ENCODE measurements at regions not wholly inside any gene's neighbourhood (a gene's known extent, or its start where the extent isn't known, plus 50 kb on each side); places are given as distances from the start of the nearest gene placed in this dataset.

DNA sequence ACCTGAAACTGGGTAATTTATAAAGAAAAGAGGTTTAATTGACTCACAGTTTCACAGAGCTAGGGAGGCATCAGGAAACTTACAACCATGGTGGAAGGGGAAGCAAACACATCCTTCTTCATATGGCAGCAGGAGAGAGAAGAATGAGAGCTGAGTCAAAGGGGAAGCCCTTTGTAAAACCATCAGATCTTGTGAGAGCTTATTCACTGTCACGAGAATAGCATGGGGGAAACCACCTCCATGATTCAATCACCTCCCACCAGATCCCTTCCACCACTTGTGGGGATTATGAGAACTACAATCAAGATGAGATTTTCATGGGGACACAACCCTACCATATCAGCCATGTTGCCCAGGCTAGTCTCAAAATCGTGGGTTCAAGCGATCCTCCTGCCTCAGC is 143.4 kb downstream of the FGF18 start:
- TF ChIP-seq CTCF (IDR thresholded peaks at IDR 0.05; ENCODE audit: low read depth, low read length), result no peak
- no peak overlapping the region for H3K4me3 ChIP-seq (ENCODE audit: low read depth, low read length)

- no peak overlapping the region for H3K4me3 ChIP-seq (ENCODE audit: low read depth, low read length)
- no peak for TF ChIP-seq CTCF (IDR thresholded peaks at IDR 0.05; ENCODE audit: low read depth, low read length)
These were observed 148.9 kb downstream of the FGF18 start for GRCh38 chr5:171568389-171568788.

DNA sequence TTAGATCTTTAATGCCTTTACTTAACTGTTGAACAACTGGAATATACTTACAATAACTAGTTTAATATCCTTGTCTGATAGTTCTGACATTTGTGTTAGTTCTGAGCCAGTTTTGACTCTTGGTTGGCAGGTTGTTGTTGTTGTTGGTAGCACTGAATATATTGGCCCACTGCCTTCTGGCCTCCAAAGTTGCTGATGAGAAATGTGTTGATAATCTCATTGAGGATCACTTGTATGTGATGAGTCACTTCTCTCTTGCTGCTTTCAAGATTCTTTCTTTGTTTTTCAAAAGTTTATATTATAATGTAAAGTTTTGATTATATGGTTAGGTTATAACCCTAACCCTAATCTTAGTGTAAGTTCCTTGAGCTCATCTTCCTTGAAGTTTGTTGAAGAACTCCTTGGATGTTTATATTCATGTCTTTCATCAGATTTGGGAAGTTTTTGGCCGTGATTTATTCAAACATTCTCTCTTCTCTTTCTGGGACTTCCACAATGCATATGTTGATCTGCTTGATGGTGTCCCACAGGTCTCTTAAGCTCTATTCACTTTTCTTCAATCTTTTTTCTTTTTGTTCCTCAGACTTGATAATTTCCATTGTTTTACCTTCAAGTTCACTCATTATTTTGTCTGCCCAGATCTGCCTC is 149.7 kb downstream of the FGF18 start:
- H3K4me3 ChIP-seq (ENCODE audit: low read depth, low read length), result no peak overlapping the region
- TF ChIP-seq CTCF (IDR thresholded peaks at IDR 0.05; ENCODE audit: low read depth, low read length), result no peak

DNA sequence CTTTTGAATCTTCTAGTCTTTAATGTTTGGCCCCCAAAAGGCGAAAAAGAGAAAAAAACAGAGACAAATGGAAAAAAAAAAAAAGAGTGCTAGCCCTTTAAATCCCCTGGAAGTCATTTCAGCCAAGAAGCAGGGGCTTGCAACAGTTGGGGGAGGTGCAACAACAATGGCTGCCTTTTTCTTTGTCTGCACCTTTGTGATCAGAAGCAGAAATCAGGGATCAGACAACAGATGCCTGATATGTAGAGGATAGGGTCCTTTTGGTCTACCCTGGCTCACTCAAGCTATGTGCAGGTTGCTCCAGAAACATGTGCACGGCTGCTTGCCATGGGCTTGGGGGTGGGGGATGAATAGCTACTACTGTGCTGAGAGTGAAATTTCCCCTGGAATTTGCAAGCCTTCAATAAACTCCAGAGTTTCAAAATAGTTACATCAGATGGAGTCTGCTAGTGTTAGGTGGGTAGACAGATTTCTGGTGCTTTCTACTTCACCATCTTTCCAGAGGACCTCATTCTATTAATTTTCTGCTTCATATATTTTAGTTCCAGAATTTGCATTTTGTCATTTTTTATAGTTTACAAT is 150.9 kb downstream of the FGF18 start:
- H3K4me3 ChIP-seq (ENCODE audit: low read depth, low read length), result no peak overlapping the region
- no peak for TF ChIP-seq CTCF (IDR thresholded peaks at IDR 0.05; ENCODE audit: low read depth, low read length)

- no peak for TF ChIP-seq CTCF (IDR thresholded peaks at IDR 0.05; ENCODE audit: low read depth, low read length)
- H3K4me3 ChIP-seq (ENCODE audit: low read depth, low read length), result no peak overlapping the region
These were observed 152.2 kb downstream of the FGF18 start for GRCh38 chr5:171571663-171572062.

GRCh38 chr5:171573021-171573420 is 153.6 kb downstream of the FGF18 start:
- no peak for TF ChIP-seq CTCF (IDR thresholded peaks at IDR 0.05; ENCODE audit: low read depth, low read length)

DNA sequence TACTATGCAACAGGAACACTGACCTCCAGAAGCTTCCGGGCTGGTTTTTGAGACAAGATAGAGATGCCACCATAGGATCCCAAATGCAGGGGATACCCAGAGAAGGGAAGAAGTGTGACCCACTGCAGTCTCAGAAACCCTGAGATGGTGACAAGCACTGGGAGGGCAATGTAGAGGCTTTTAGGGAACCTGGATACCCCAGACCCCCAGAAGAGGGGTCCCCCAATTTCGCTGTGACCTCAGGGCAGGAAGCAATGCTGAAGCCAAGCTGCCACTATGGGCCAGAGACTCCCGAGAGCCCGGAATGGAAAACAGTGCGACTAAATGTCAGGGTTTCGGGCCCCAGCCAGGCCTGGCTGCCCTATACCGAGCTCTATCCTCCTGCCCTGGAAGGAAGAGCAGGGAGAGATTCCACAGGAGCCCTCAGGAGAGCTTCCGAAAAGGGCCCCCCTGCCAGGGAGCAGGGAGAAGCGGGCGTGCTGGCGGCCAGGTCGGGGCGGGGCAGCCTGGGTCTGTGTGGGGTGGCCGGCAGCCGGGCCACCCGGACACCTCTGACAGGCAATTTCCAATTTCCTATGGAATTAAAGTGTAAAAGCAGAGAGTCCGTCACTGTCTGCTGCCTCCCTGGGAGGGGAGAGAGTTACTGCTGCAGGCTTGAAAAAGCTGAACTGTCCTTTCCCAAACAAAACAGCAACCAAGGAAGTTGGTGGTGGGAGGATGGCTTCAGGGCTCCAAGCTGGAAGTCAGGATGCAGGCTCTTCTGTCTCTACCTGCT is 154.2 kb downstream of the FGF18 start:
- H3K4me3 ChIP-seq (ENCODE audit: low read depth, low read length), result no peak overlapping the region
- no peak for TF ChIP-seq CTCF (IDR thresholded peaks at IDR 0.05; ENCODE audit: low read depth, low read length)

More at GRCh38 chr5:171573021-171573420, 153.6 kb downstream of the FGF18 start:
- H3K4me3 ChIP-seq (ENCODE audit: low read depth, low read length), result no peak overlapping the region

Measured in WI38 (cell line).